Astrocyte (in vitro differentiated cells and primary cell): ENCODE measurements at regions not wholly inside any gene's neighbourhood (a gene's known extent, or its start where the extent isn't known, plus 50 kb on each side); places are given as distances from the start of the nearest gene placed in this dataset.

ENCODE experiments used
- DNase-seq: peaks from one replicate; pipeline ENCODE4 v3.0.0-alpha.2; 2010; ENCODE audit warnings: low read depth
- FAIRE-seq: peaks from 2 replicates; lab custom pipeline; 2011; peaks lifted over from hg19 to GRCh38; lab: Jason Lieb, UNC
- H2AFZ ChIP-seq: 2 replicates; pipeline ENCODE4 v1.6.0; 2012; ENCODE audit warnings: low read depth, low read length, inconsistent platforms
- H3K27ac ChIP-seq: 2 replicates; pipeline ENCODE4 v1.5.1; 2011; ENCODE audit warnings: low read depth, low read length, inconsistent platforms
- H3K27me3 ChIP-seq: 2 replicates; pipeline ENCODE4 v1.6.0; 2011; ENCODE audit warnings: low read length, inconsistent platforms; ENCODE audit not compliant: insufficient read depth
- H3K36me3 ChIP-seq: 2 replicates; pipeline ENCODE4 v1.5.1; 2011; ENCODE audit warnings: low read length, inconsistent platforms; ENCODE audit not compliant: insufficient read depth
- H3K4me1 ChIP-seq: 2 replicates; pipeline ENCODE4 v1.5.1; 2011; ENCODE audit warnings: low read length, inconsistent platforms; ENCODE audit not compliant: insufficient read depth
- H3K4me2 ChIP-seq: 2 replicates; pipeline ENCODE4 v1.6.0; 2012; ENCODE audit warnings: low read length, inconsistent platforms
- H3K4me3 ChIP-seq: 2 replicates; pipeline ENCODE4 v1.5.1; 2011; ENCODE audit warnings: low read depth, mild to moderate bottlenecking, low read length, inconsistent platforms; ENCODE audit not compliant: insufficient read depth
- H3K79me2 ChIP-seq: 2 replicates; pipeline ENCODE4 v1.6.0; 2012; ENCODE audit warnings: mild to moderate bottlenecking, low read length, inconsistent platforms; ENCODE audit not compliant: insufficient read depth
- H3K9ac ChIP-seq: 2 replicates; pipeline ENCODE4 v1.6.0; 2012; ENCODE audit warnings: mild to moderate bottlenecking, low read length, inconsistent platforms
- H3K9me3 ChIP-seq: 2 replicates; pipeline ENCODE4 v1.5.1; 2012; ENCODE audit warnings: low read depth, mild to moderate bottlenecking, low read length, inconsistent platforms; ENCODE audit not compliant: insufficient read depth
- H4K20me1 ChIP-seq: 2 replicates; pipeline ENCODE4 v1.6.0; 2012; ENCODE audit warnings: low read length, inconsistent platforms; ENCODE audit not compliant: insufficient read depth
- H3K27ac Mint-ChIP-seq: one replicate; pipeline ENCODE4 v1.8.0; 2021; ENCODE audit warnings: mild to moderate bottlenecking, mixed read lengths; ENCODE audit not compliant: unreplicated experiment
- H3K27me3 Mint-ChIP-seq: one replicate; pipeline ENCODE4 v1.8.0; 2021; ENCODE audit warnings: low read depth, mixed read lengths; ENCODE audit not compliant: unreplicated experiment
- H3K36me3 Mint-ChIP-seq: one replicate; pipeline ENCODE4 v1.8.0; 2021; ENCODE audit warnings: low read depth, mixed read lengths; ENCODE audit not compliant: unreplicated experiment
- H3K4me1 Mint-ChIP-seq: one replicate; pipeline ENCODE4 v1.8.0; 2021; ENCODE audit warnings: low read depth, mixed read lengths; ENCODE audit not compliant: unreplicated experiment
- H3K4me3 Mint-ChIP-seq: one replicate; pipeline ENCODE4 v1.8.0; 2021; ENCODE audit warnings: mild to moderate bottlenecking, moderate library complexity, mixed read lengths; ENCODE audit not compliant: unreplicated experiment
- H3K9me3 Mint-ChIP-seq: one replicate; pipeline ENCODE4 v1.8.0; 2021; ENCODE audit warnings: mild to moderate bottlenecking, mixed read lengths; ENCODE audit not compliant: unreplicated experiment
- EZH2 ChIP-seq: IDR thresholded peaks from 2 replicates; pipeline ENCODE4 v1.6.1; 2012; ENCODE audit warnings: mild to moderate bottlenecking, low read length, inconsistent platforms; ENCODE audit not compliant: insufficient read depth
- TF ChIP-seq, protein P1 (sequence below): IDR thresholded peaks from 2 replicates; pipeline ENCODE4 v1.5.1; 2011; ENCODE audit warnings: low read depth, mild to moderate bottlenecking, inconsistent platforms, low read length, moderate library complexity; ENCODE audit not compliant: insufficient read depth

DNA sequence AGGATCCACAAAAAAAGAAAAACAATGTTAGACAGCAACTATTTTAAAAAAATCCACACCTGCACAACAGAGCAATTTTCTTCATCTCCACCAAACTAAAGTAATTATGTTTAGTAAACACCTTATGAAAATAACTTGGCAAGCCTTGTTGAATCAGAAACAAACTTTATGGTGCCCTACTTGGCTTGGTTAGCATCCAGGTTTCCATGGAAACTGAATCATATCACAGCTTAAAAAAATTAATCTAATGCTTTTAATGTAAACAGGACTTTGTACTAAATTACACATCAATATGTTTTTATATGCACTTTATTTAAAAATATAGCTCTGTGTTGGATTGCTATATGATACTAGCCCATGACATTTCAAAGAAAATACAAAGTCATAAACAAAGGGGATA, 1882.4 kb downstream of the SUCLG1 start:
- H3K27me3 ChIP-seq = no peaks in the 10 kb centered on the region
- H3K4me1 Mint-ChIP-seq = no peaks in the 10 kb centered on the region
- no peaks in the 10 kb centered on the region for H3K4me1 ChIP-seq
- no peaks in the 10 kb centered on the region for H4K20me1 ChIP-seq
- H3K9me3 Mint-ChIP-seq = no peaks in the 10 kb centered on the region
- no peak overlapping the region for H3K27ac ChIP-seq
- no peaks in the 10 kb centered on the region for H3K36me3 Mint-ChIP-seq
- DNase-seq (no peak), FAIRE-seq (no peak)
- H3K9me3 ChIP-seq = peaks cover 5% of the 10 kb centered on the region
- H2AFZ ChIP-seq = no peak overlapping the region
- no peak overlapping the region for H3K4me2 ChIP-seq
- no peak overlapping the region for H3K4me3 Mint-ChIP-seq
- H3K36me3 ChIP-seq = no peaks in the 10 kb centered on the region
- H3K79me2 ChIP-seq = no peaks in the 10 kb centered on the region
- H3K9ac ChIP-seq = no peak overlapping the region
- H3K27me3 Mint-ChIP-seq = no peaks in the 10 kb centered on the region
- H3K4me3 ChIP-seq = no peak overlapping the region
- H3K27ac Mint-ChIP-seq = no peak overlapping the region
- no peak for TF ChIP-seq EZH2
- TF ChIP-seq, protein P1, sequence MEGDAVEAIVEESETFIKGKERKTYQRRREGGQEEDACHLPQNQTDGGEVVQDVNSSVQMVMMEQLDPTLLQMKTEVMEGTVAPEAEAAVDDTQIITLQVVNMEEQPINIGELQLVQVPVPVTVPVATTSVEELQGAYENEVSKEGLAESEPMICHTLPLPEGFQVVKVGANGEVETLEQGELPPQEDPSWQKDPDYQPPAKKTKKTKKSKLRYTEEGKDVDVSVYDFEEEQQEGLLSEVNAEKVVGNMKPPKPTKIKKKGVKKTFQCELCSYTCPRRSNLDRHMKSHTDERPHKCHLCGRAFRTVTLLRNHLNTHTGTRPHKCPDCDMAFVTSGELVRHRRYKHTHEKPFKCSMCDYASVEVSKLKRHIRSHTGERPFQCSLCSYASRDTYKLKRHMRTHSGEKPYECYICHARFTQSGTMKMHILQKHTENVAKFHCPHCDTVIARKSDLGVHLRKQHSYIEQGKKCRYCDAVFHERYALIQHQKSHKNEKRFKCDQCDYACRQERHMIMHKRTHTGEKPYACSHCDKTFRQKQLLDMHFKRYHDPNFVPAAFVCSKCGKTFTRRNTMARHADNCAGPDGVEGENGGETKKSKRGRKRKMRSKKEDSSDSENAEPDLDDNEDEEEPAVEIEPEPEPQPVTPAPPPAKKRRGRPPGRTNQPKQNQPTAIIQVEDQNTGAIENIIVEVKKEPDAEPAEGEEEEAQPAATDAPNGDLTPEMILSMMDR = no peak

DNA sequence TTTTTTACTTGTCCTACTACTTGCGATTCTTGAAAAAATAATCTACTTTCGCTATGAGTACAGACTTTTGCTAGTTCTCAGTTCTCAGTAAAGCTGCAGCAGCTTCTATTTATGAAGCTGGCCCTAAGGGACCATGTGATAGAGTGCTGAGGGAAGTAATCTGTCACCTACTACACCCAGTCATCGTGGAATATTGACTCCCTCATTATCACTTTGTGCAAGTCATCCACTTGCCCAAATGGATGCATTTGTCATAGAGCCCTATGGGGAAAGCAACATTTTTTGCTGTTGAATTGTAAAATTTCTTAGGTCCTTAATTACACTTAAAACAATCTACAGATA, 1919.8 kb downstream of the SUCLG1 start:
- TF ChIP-seq EZH2 = no peak
- TF ChIP-seq, protein P1 = no peak
- no peak for DNase-seq
- Histone ChIP-seq H2AFZ (no peak overlapping the region), H3K4me2 (no peak overlapping the region), H3K79me2 (no peaks in the 10 kb centered on the region), H3K27ac (no peak overlapping the region), H3K4me1 (no peaks in the 10 kb centered on the region), H3K9me3 (no peaks in the 10 kb centered on the region), H3K36me3 (no peaks in the 10 kb centered on the region), H3K27me3 (no peaks in the 10 kb centered on the region), H4K20me1 (no peaks in the 10 kb centered on the region), H3K4me3 (no peak overlapping the region), H3K9ac (no peak overlapping the region)
- Mint-ChIP-seq H3K36me3 (no peaks in the 10 kb centered on the region), H3K9me3 (no peaks in the 10 kb centered on the region), H3K27ac (no peak overlapping the region), H3K4me1 (no peaks in the 10 kb centered on the region), H3K27me3 (no peaks in the 10 kb centered on the region), H3K4me3 (no peak overlapping the region)
- FAIRE-seq = no peak

DNA sequence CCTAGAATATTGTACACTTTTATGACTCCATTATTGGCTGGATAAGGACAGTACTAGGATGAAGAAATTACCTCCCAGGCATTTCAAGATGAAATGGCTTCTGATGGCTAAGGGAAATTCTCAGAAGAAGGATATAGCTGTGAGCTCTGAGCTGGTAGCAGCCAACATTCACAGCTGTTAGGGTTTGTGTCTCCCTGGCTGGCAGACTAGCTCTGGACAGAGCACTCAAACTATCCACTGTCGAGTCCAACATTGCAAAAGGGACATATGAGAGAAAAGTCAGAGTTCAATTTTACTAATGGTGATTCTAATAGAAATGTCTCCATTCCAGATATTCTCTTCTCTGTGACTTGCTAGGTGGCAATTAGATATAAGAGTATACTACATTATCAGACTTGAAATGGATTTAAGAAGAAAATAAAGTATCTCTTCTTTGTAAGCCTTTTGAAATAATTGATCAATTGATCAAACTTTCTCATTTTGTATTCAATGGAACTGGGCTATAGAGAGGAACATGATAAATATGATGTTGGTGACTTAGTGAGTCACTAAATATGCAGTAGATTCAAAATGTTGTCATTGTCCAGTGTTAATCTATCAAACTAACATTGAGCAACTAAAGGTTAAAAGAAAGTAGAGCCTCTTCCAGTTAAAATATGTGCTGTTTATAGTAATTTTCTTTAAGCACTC, 1920.3 kb downstream of the SUCLG1 start:
- no peaks in the 10 kb centered on the region for H3K27me3 Mint-ChIP-seq
- Histone ChIP-seq H3K27ac (no peak overlapping the region), H3K4me1 (no peaks in the 10 kb centered on the region), H3K36me3 (no peaks in the 10 kb centered on the region), H4K20me1 (no peaks in the 10 kb centered on the region), H2AFZ (no peak overlapping the region), H3K79me2 (no peaks in the 10 kb centered on the region), H3K4me3 (no peak overlapping the region), H3K9me3 (no peaks in the 10 kb centered on the region), H3K4me2 (no peak overlapping the region), H3K27me3 (no peaks in the 10 kb centered on the region), H3K9ac (no peak overlapping the region)
- H3K4me1 Mint-ChIP-seq = no peaks in the 10 kb centered on the region
- no peak overlapping the region for H3K4me3 Mint-ChIP-seq
- no peaks in the 10 kb centered on the region for H3K9me3 Mint-ChIP-seq
- no peak for TF ChIP-seq EZH2
- TF ChIP-seq, protein P1 = no peak
- no peaks in the 10 kb centered on the region for H3K36me3 Mint-ChIP-seq
- DNase-seq (no peak), FAIRE-seq (no peak)
- no peak overlapping the region for H3K27ac Mint-ChIP-seq
